ENCODE measurements at regions not wholly inside any gene's neighbourhood (a gene's known extent, or its start where the extent isn't known, plus 50 kb on each side); places are given as distances from the start of the nearest gene placed in this dataset.

GRCh38 chrX:1946974-1947373, 332.1 kb downstream of the ASMT start:
- H3K9me3 Mint-ChIP-seq: no peaks in the 10 kb centered on the region
- H3K4me3 Mint-ChIP-seq: no peak overlapping the region
- no peak overlapping the region for H3K27ac Mint-ChIP-seq (ENCODE audit: unreplicated experiment)
- no peak for TF ChIP-seq CTCF (conservative IDR thresholded peaks at IDR 0.05)
- no peaks in the 10 kb centered on the region for H3K27me3 Mint-ChIP-seq (ENCODE audit: low read depth)
- H3K4me1 Mint-ChIP-seq: no peaks in the 10 kb centered on the region
- no peak for DNase-seq (ENCODE audit: low read depth, low spot score)
- H3K36me3 Mint-ChIP-seq (ENCODE audit: low read depth): no peaks in the 10 kb centered on the region
